Fibroblast of lung (primary cell): ENCODE measurements at regions not wholly inside any gene's neighbourhood (a gene's known extent, or its start where the extent isn't known, plus 50 kb on each side); places are given as distances from the start of the nearest gene placed in this dataset.

ENCODE experiments used
- EZH2 ChIP-seq: IDR thresholded peaks from 2 replicates; pipeline ENCODE4 v1.5.1; 2012; ENCODE audit warnings: low read length, control low read depth, mild to moderate bottlenecking; ENCODE audit errors: missing control alignments
- TF ChIP-seq, protein P1 (sequence below), 2 donors: IDR thresholded peaks in 1 of 2; conservative IDR thresholded peaks in 1 of 2; 1 replicate in 1 of 2; 2 replicates in 1 of 2; pipeline ENCODE4 v1.5.1; 2011 to 2012; ENCODE audit warnings: low read length in 2 of 2, control low read depth in 1 of 2, inconsistent platforms in 1 of 2, low read depth in 1 of 2, mild to moderate bottlenecking in 1 of 2

DNA sequence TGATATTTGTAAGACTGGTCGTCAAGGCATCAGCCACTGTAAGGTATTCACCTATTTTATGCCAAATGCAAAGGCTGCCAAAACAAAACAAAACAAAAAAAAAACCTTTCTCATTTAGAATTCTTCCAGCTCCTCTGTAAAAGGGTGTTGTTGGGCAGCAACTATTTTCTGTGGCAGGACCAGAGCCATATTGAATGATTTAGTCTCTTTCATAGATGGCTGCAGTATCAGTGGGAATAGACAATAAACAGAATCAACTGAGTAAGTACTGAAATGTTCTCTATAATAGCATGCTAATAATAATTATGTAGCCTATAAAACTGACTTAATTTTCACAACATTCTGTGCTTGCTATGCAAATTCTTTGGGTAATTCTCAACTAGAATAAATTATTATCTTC, 389.7 kb upstream of the PABPC4L start:
- TF ChIP-seq, protein P1, sequence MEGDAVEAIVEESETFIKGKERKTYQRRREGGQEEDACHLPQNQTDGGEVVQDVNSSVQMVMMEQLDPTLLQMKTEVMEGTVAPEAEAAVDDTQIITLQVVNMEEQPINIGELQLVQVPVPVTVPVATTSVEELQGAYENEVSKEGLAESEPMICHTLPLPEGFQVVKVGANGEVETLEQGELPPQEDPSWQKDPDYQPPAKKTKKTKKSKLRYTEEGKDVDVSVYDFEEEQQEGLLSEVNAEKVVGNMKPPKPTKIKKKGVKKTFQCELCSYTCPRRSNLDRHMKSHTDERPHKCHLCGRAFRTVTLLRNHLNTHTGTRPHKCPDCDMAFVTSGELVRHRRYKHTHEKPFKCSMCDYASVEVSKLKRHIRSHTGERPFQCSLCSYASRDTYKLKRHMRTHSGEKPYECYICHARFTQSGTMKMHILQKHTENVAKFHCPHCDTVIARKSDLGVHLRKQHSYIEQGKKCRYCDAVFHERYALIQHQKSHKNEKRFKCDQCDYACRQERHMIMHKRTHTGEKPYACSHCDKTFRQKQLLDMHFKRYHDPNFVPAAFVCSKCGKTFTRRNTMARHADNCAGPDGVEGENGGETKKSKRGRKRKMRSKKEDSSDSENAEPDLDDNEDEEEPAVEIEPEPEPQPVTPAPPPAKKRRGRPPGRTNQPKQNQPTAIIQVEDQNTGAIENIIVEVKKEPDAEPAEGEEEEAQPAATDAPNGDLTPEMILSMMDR (conservative IDR thresholded peaks at IDR 0.05 in 1 of 2, IDR thresholded peaks at IDR 0.05 in 1 of 2; ENCODE audit: low read depth in 1 of 2, low read length in 2 of 2) = no peak
- no peak for TF ChIP-seq EZH2
